Tibial nerve (tissue), 4 donors: ENCODE measurements at regions not wholly inside any gene's neighbourhood (a gene's known extent, or its start where the extent isn't known, plus 50 kb on each side); places are given as distances from the start of the nearest gene placed in this dataset.

Experiments used
- DNase-seq, 2 donors: peaks; one replicate each; pipeline ENCODE4 v3.0.0-alpha.2; 2019; ENCODE audit warnings: low spot score in 2 of 2
- H3K27ac ChIP-seq, 4 donors: fragments of 200-600 bp; sonication (generic) in 3 of 4; one replicate each; pipeline ENCODE4 v1.5.1; 2017 to 2019; ENCODE audit warnings: mild to moderate bottlenecking in 1 of 4
- H3K27me3 ChIP-seq, 2 donors: fragments of 200-600 bp; sonication (generic) in 1 of 2; one replicate each; pipeline versions ENCODE4 v1.5.1 to v1.6.0; 2017 to 2019
- H3K36me3 ChIP-seq, 3 donors: fragments of 200-600 bp; sonication (generic); one replicate each; pipeline ENCODE4 v1.5.1; 2018 to 2019
- H3K4me1 ChIP-seq, 4 donors: fragments of 200-600 bp; sonication (generic) in 3 of 4; one replicate each; pipeline ENCODE4 v1.5.1; 2017 to 2019
- H3K4me3 ChIP-seq, 4 donors: fragments of 200-600 bp; sonication (generic) in 3 of 4; one replicate each; pipeline ENCODE4 v1.5.1; 2017 to 2019; ENCODE audit warnings: mild to moderate bottlenecking in 1 of 4, moderate library complexity in 1 of 4
- H3K9me3 ChIP-seq, 4 donors: fragments of 200-600 bp; sonication (generic) in 3 of 4; one replicate each; pipeline ENCODE4 v1.5.1; 2017 to 2019
- EP300 ChIP-seq, 2 donors: sonication (generic); formaldehyde crosslinking; IDR thresholded peaks; one replicate each; pipeline ENCODE4 v1.6.1; 2017; ENCODE audit warnings: antibody characterized with exemption in 2 of 2, mild to moderate bottlenecking in 1 of 2
- POLR2A ChIP-seq, 2 donors: fragments of 450-650 bp; IDR thresholded peaks; one replicate each; pipeline ENCODE4 v1.6.1; 2017; ENCODE audit warnings: antibody characterized with exemption in 2 of 2, mild to moderate bottlenecking in 2 of 2, moderate library complexity in 2 of 2
- WGBS, 2 donors: methylation state at CpG; one replicate each; pipeline ENCODE4 v1.1.5; 2018; 5-methylcytosine and 5-hydroxymethylcytosine counted together
- TF ChIP-seq, protein P1 (sequence below), 5 experiments: fragments of 200-600 bp in 3 of 5; fragments of 450-650 bp in 2 of 5; sonication (generic) in 3 of 5; IDR thresholded peaks; one replicate each; pipeline ENCODE4 v1.5.1; 2016 to 2019; ENCODE audit warnings: antibody characterized with exemption in 5 of 5, mild to moderate bottlenecking in 3 of 5, moderate library complexity in 2 of 5

DNA sequence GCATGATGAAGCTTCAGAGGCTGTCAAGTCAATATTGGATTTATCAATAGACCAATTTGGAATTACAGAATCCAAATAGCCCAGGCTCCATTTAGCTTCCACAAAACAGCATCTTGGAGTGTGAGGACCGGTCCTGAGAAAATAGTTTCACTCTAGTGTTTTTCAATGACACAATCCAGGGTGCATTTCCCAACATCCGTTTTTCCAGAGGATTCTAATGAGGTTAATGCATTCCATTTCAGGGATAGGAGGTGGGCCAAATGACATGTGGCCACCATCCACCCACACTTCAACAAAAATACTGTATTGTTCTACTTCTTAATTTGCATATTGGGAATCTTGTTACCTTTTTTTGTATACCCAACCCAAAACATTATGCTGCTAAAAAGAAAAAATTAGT, 229.8 kb upstream of the LDB2 start:
- Histone ChIP-seq H3K4me3 (no peak overlapping the region), H3K27me3 (no peaks in the 10 kb centered on the region), H3K9me3 (no peaks in the 10 kb centered on the region), H3K4me1 (no peaks in the 10 kb centered on the region), H3K36me3 (no peaks in the 10 kb centered on the region), H3K27ac (no peak overlapping the region)
- TF ChIP-seq EP300 (IDR thresholded peaks at IDR 0.05) (no peak), POLR2A (IDR thresholded peaks at IDR 0.05) (no peak)
- TF ChIP-seq, protein P1, sequence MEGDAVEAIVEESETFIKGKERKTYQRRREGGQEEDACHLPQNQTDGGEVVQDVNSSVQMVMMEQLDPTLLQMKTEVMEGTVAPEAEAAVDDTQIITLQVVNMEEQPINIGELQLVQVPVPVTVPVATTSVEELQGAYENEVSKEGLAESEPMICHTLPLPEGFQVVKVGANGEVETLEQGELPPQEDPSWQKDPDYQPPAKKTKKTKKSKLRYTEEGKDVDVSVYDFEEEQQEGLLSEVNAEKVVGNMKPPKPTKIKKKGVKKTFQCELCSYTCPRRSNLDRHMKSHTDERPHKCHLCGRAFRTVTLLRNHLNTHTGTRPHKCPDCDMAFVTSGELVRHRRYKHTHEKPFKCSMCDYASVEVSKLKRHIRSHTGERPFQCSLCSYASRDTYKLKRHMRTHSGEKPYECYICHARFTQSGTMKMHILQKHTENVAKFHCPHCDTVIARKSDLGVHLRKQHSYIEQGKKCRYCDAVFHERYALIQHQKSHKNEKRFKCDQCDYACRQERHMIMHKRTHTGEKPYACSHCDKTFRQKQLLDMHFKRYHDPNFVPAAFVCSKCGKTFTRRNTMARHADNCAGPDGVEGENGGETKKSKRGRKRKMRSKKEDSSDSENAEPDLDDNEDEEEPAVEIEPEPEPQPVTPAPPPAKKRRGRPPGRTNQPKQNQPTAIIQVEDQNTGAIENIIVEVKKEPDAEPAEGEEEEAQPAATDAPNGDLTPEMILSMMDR (IDR thresholded peaks at IDR 0.05): no peak
- DNase-seq: no peak
- 37 to 62% methylated on average over 2 of the region's 2 CpGs for WGBS, 2 donors

DNA sequence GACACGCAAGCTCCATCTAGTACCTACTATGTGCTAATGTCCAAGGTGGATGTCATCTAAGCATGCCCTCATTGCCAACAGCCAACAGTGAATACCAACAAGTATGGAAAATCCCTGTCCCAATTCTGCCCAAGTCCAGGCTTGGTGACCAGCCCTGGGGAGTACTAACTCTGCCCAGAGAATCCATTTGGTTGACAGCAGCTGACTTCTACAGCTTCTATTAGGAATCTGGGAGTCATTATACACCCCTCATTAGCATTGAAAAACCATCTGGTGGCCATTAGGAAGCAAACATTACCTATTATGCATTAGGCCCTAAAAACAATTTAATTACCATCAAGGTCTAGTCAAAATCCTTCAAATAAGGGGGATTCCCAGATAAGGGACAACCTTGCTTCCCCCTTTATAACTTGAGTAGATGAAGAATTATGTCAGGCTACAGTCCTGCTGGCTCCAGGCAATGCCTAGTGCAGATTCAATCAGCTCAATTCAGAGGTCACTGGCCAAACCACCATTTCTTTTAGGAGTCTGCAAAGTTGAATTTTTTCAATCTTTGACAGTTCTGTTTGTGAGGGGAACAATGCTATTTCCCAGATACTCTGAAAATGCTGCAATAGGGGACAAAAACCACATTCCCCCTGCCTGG, 228.0 kb upstream of the LDB2 start:
- 89 to 100% methylated on average over 1 of the region's 1 CpG for WGBS, 2 donors
- H3K9me3 ChIP-seq: no peaks in the 10 kb centered on the region
- no peaks in the 10 kb centered on the region for H3K36me3 ChIP-seq

DNA sequence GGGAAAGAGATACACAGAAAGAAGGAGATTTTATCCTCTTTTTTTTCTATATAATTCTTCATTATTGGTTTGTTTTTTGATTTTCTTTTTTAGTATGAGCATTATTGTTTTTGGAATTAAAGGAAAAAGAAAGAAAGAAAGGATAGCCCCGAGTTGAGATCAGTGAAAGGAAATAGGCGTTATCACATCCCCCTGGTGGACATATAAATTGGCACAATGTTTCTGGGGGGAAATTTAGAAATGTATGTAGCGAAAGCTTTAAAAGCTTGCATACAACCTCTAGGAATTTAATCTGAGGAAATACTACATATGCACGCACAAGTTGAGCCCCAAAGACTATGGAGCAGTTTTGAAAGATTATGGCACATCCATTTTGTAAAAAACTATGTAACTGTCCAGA, 226.3 kb upstream of the LDB2 start:
- 80 to 84% methylated on average over 4 of the region's 4 CpGs for WGBS, 2 donors

More for the DNA sequence above, 228.0 kb upstream of the LDB2 start:
- no peaks in the 10 kb centered on the region for H3K27me3 ChIP-seq
- no peak for DNase-seq
- H3K27ac ChIP-seq: no peak overlapping the region
- no peak for TF ChIP-seq EP300 (IDR thresholded peaks at IDR 0.05)
- no peak for TF ChIP-seq POLR2A (IDR thresholded peaks at IDR 0.05)
- TF ChIP-seq, protein P1 (IDR thresholded peaks at IDR 0.05): no peak
- H3K4me3 ChIP-seq: no peak overlapping the region
- H3K4me1 ChIP-seq: no peaks in the 10 kb centered on the region

DNA sequence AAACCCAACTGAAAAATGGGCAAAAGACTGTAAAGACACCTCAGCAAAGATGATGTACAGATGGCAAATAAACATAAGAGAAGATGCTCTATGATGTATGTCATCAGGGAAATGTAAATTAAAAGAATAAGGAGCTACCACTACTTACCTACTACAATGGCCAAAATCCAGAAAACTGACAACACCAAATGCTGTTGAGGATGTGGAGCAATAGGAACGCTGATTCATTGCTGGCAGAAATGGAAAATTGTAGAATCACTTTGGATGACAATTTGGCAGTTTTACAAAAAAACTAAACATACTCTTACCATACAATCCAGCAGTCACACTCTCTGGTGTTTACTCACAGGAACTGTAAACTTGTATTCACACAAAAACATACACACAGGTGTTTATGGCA, 222.3 kb upstream of the LDB2 start:
- Histone ChIP-seq H3K9me3 (peaks cover 0 to 4% (median 0%) of the 10 kb centered on the region in 4 donors), H3K36me3 (no peaks in the 10 kb centered on the region), H3K27ac (no peak overlapping the region), H3K27me3 (no peaks in the 10 kb centered on the region), H3K4me1 (no peaks in the 10 kb centered on the region), H3K4me3 (no peak overlapping the region)
- TF ChIP-seq POLR2A (IDR thresholded peaks at IDR 0.05) (no peak), EP300 (IDR thresholded peaks at IDR 0.05) (no peak)
- TF ChIP-seq, protein P1 (IDR thresholded peaks at IDR 0.05): no peak
- DNase-seq: no peak
- 85 to 95% methylated on average over 1 of the region's 1 CpG for WGBS, 2 donors

More for the DNA sequence above, 226.3 kb upstream of the LDB2 start:
- Histone ChIP-seq H3K27me3 (no peaks in the 10 kb centered on the region), H3K4me3 (no peak overlapping the region), H3K9me3 (peaks cover 0 to 4% (median 0%) of the 10 kb centered on the region in 4 donors), H3K27ac (no peak overlapping the region), H3K4me1 (no peaks in the 10 kb centered on the region), H3K36me3 (no peaks in the 10 kb centered on the region)
- TF ChIP-seq POLR2A (IDR thresholded peaks at IDR 0.05): no peak
- no peak for DNase-seq

DNA sequence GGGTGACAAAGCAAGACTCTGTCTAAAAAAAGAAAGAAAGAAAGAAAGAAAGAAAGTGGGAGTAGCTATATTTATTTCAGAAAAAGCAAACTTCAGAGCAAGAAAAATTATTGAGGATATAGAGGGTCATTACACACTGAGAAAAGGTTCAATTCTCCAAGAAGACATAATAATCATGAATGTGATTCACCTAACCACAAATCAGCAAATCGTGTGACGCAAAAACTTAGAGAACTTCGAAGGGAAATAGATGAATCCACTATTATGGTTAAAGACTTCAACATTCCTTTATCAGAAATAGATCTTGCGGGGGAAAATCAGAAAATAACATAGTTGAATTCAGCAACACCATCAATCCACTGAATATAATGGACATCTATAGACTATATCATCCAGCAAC, 219.3 kb upstream of the LDB2 start:
- H3K36me3 ChIP-seq: no peaks in the 10 kb centered on the region
- no peaks in the 10 kb centered on the region for H3K27me3 ChIP-seq
- DNase-seq: no peak
- H3K4me1 ChIP-seq: no peaks in the 10 kb centered on the region
- H3K27ac ChIP-seq: no peak overlapping the region
- WGBS, 2 donors: 92 to 94% methylated on average over 4 of the region's 4 CpGs
- TF ChIP-seq EP300 (IDR thresholded peaks at IDR 0.05): no peak
- no peak for TF ChIP-seq POLR2A (IDR thresholded peaks at IDR 0.05)
- TF ChIP-seq, protein P1 (IDR thresholded peaks at IDR 0.05): no peak
- peaks cover 0 to 4% (median 0%) of the 10 kb centered on the region in 4 donors for H3K9me3 ChIP-seq
- H3K4me3 ChIP-seq: no peak overlapping the region
